Endothelial cell of umbilical vein (primary cell): ENCODE measurements at regions not wholly inside any gene's neighbourhood (a gene's known extent, or its start where the extent isn't known, plus 50 kb on each side); places are given as distances from the start of the nearest gene placed in this dataset.

Source experiments
- BruUV-seq: library from RNA; stranded (reverse); fragments of 400-500 nt; replicated peaks from 2 replicates; lab custom pipeline; 2021; lab: Mats Ljungman, UMichigan
- CTCF ChIA-PET: fragments of 300-600, 350-600 bp; sonication (Branson Sonifier 250); formaldehyde crosslinking; loops from one replicate; lab custom pipeline; 2021; ENCODE audit warnings: antibody characterized with exemption, inconsistent platforms; lab: Charles Lee
- POLR2A ChIA-PET: fragments of 300-600, 350-600 bp; sonication (Branson Sonifier 250); formaldehyde crosslinking; loops from one replicate; lab custom pipeline; 2021; ENCODE audit warnings: antibody characterized with exemption, inconsistent platforms; lab: Charles Lee
- DNase-seq: peaks from one replicate; pipeline ENCODE4 v3.0.0-alpha.2; 2011; ENCODE audit warnings: low read depth, low spot score
- FAIRE-seq: peaks from 2 replicates; lab custom pipeline; 2011; peaks lifted over from hg19 to GRCh38; lab: Jason Lieb, UNC
- H2AFZ ChIP-seq: 2 replicates; pipeline ENCODE4 v1.6.0; 2012; ENCODE audit warnings: low read depth, low read length, control low read depth, inconsistent platforms
- H3K27ac ChIP-seq: 2 replicates; pipeline ENCODE4 v1.5.1; 2011; ENCODE audit warnings: low read depth, mild to moderate bottlenecking, control low read depth, low read length, moderate library complexity; ENCODE audit not compliant: insufficient read depth
- H3K27me3 ChIP-seq, 2 experiments: 2 replicates each; pipeline versions ENCODE4 v1.6.0 to v1.6.1; 2011; ENCODE audit warnings: low read length in 2 of 2, mixed read lengths in 1 of 2; ENCODE audit not compliant: control insufficient read depth in 2 of 2, insufficient read depth in 2 of 2
- H3K36me3 ChIP-seq, 2 experiments: 2 replicates in 1 of 2; 3 replicates in 1 of 2; pipeline ENCODE4 v1.5.1; 2011; ENCODE audit warnings: low read length in 2 of 2, mild to moderate bottlenecking in 1 of 2, moderate library complexity in 1 of 2; ENCODE audit not compliant: control insufficient read depth in 2 of 2, insufficient read depth in 2 of 2; ENCODE audit errors: extremely low read depth in 1 of 2
- H3K4me1 ChIP-seq: 3 replicates; pipeline ENCODE4 v1.5.1; 2011; ENCODE audit warnings: mild to moderate bottlenecking, low read length; ENCODE audit not compliant: control insufficient read depth, insufficient read depth; ENCODE audit errors: extremely low read depth
- H3K4me2 ChIP-seq: 2 replicates; pipeline ENCODE4 v1.6.1; 2011; ENCODE audit warnings: low read length, control low read depth, mixed read lengths; ENCODE audit not compliant: insufficient read depth
- H3K4me3 ChIP-seq, 3 experiments: fragments of 200-600 bp in 1 of 3; sonication (generic), shearing (Covaris generic) in 1 of 3; replicated peaks in 1 of 3; 2 replicates each; pipeline ENCODE4 v1.5.1; 2011 to 2016; ENCODE audit warnings: control low read depth in 3 of 3, low read length in 3 of 3, mild to moderate bottlenecking in 2 of 3, inconsistent platforms in 1 of 3, low read depth in 1 of 3, moderate library complexity in 1 of 3; ENCODE audit not compliant: insufficient read depth in 1 of 3
- H3K79me2 ChIP-seq: 2 replicates; pipeline ENCODE4 v1.6.0; 2012; ENCODE audit warnings: low read length, inconsistent platforms; ENCODE audit not compliant: control insufficient read depth, insufficient read depth
- H3K9ac ChIP-seq: replicated peaks from 2 replicates; pipeline ENCODE3; 2011; ENCODE audit warnings: low read length, control low read depth; ENCODE audit not compliant: insufficient read depth; ENCODE audit errors: extremely low read depth
- H3K9me1 ChIP-seq: replicated peaks from 3 replicates; pipeline ENCODE4 v1.6.0; 2011; ENCODE audit warnings: mild to moderate bottlenecking, low read length; ENCODE audit not compliant: control insufficient read depth, insufficient read depth; ENCODE audit errors: extremely low read depth
- H3K9me3 ChIP-seq: replicated peaks from 2 replicates; pipeline ENCODE4 v1.5.1; 2012; ENCODE audit warnings: low read length, inconsistent platforms; ENCODE audit not compliant: control insufficient read depth, insufficient read depth
- H4K20me1 ChIP-seq: replicated peaks from 2 replicates; pipeline ENCODE3; 2011; ENCODE audit warnings: mild to moderate bottlenecking, low read length; ENCODE audit not compliant: control insufficient read depth, insufficient read depth; ENCODE audit errors: extremely low read depth
- JUN ChIP-seq: IDR thresholded peaks from 2 replicates; pipeline ENCODE4 v1.6.1; 2011; ENCODE audit warnings: borderline replicate concordance, low read depth; ENCODE audit not compliant: insufficient read length, insufficient read depth
- POLR2A ChIP-seq: IDR thresholded peaks from 2 replicates; pipeline ENCODE4 v1.6.1; 2012; ENCODE audit warnings: low read depth, mild to moderate bottlenecking, control low read depth, low read length
- dilution Hi-C: fragments of 300-500 bp; cut with MboI; formaldehyde crosslinking; loops from one replicate; pipeline ENCODE4 v1.15.0; 2019; ENCODE audit warnings: low sequenced_read_pairs; ENCODE audit not compliant: extremely low pct_ligation_motif_present
- intact Hi-C: fragments of 100-400 bp; cut with micrococcal nuclease; formaldehyde crosslinking; loops from one replicate; pipeline ENCODE4 v1.10.0; 2022

GRCh38 chr6:7489376-7489775 lies 52.1 kb upstream of the DSP start:
- no peaks in the 10 kb centered on the region for H3K36me3 ChIP-seq
- H3K4me1 ChIP-seq: no peaks in the 10 kb centered on the region
- no peak overlapping the region for H3K27ac ChIP-seq
- TF ChIP-seq JUN (no peak), POLR2A (no peak)
- intact Hi-C loops (no loop called here), dilution Hi-C loops (no loop called here)
- H3K79me2 ChIP-seq: no peaks in the 10 kb centered on the region
- H2AFZ ChIP-seq: no peak overlapping the region
- FAIRE-seq: no peak
- no peak overlapping the region for H3K4me2 ChIP-seq
- no peaks in the 10 kb centered on the region for H4K20me1 ChIP-seq
- no TSS peak for BruUV-seq
- no peaks in the 10 kb centered on the region for H3K9me3 ChIP-seq
- POLR2A ChIA-PET: no interaction called here
- CTCF ChIA-PET: interaction anchor here (1.1 to 1.5 kb wide), 2 partner anchors 9 to 16 kb away, joined by 3 to 4 read pairs; no protein-coding TSS in a partner anchor
- no peak overlapping the region for H3K9ac ChIP-seq
- H3K9me1 ChIP-seq: no peaks in the 10 kb centered on the region
- no peak for DNase-seq
- H3K27me3 ChIP-seq: peaks cover 0 to 3% of the 10 kb centered on the region in 2 experiments
- H3K4me3 ChIP-seq: no peak overlapping the region
